Astrocyte (in vitro differentiated cells and primary cell): ENCODE measurements at regions not wholly inside any gene's neighbourhood (a gene's known extent, or its start where the extent isn't known, plus 50 kb on each side); places are given as distances from the start of the nearest gene placed in this dataset.

Source experiments
- DNase-seq: peaks from one replicate; pipeline ENCODE4 v3.0.0-alpha.2; 2010; ENCODE audit warnings: low read depth
- FAIRE-seq: peaks from 2 replicates; lab custom pipeline; 2011; peaks lifted over from hg19 to GRCh38; lab: Jason Lieb, UNC
- H2AFZ ChIP-seq: 2 replicates; pipeline ENCODE4 v1.6.0; 2012; ENCODE audit warnings: low read depth, low read length, inconsistent platforms
- H3K27ac ChIP-seq: 2 replicates; pipeline ENCODE4 v1.5.1; 2011; ENCODE audit warnings: low read depth, low read length, inconsistent platforms
- H3K27me3 ChIP-seq: 2 replicates; pipeline ENCODE4 v1.6.0; 2011; ENCODE audit warnings: low read length, inconsistent platforms; ENCODE audit not compliant: insufficient read depth
- H3K36me3 ChIP-seq: 2 replicates; pipeline ENCODE4 v1.5.1; 2011; ENCODE audit warnings: low read length, inconsistent platforms; ENCODE audit not compliant: insufficient read depth
- H3K4me1 ChIP-seq: 2 replicates; pipeline ENCODE4 v1.5.1; 2011; ENCODE audit warnings: low read length, inconsistent platforms; ENCODE audit not compliant: insufficient read depth
- H3K4me2 ChIP-seq: 2 replicates; pipeline ENCODE4 v1.6.0; 2012; ENCODE audit warnings: low read length, inconsistent platforms
- H3K4me3 ChIP-seq: 2 replicates; pipeline ENCODE4 v1.5.1; 2011; ENCODE audit warnings: low read depth, mild to moderate bottlenecking, low read length, inconsistent platforms; ENCODE audit not compliant: insufficient read depth
- H3K79me2 ChIP-seq: 2 replicates; pipeline ENCODE4 v1.6.0; 2012; ENCODE audit warnings: mild to moderate bottlenecking, low read length, inconsistent platforms; ENCODE audit not compliant: insufficient read depth
- H3K9ac ChIP-seq: 2 replicates; pipeline ENCODE4 v1.6.0; 2012; ENCODE audit warnings: mild to moderate bottlenecking, low read length, inconsistent platforms
- H3K9me3 ChIP-seq: 2 replicates; pipeline ENCODE4 v1.5.1; 2012; ENCODE audit warnings: low read depth, mild to moderate bottlenecking, low read length, inconsistent platforms; ENCODE audit not compliant: insufficient read depth
- H4K20me1 ChIP-seq: 2 replicates; pipeline ENCODE4 v1.6.0; 2012; ENCODE audit warnings: low read length, inconsistent platforms; ENCODE audit not compliant: insufficient read depth
- H3K27ac Mint-ChIP-seq: one replicate; pipeline ENCODE4 v1.8.0; 2021; ENCODE audit warnings: mild to moderate bottlenecking, mixed read lengths; ENCODE audit not compliant: unreplicated experiment
- H3K27me3 Mint-ChIP-seq: one replicate; pipeline ENCODE4 v1.8.0; 2021; ENCODE audit warnings: low read depth, mixed read lengths; ENCODE audit not compliant: unreplicated experiment
- H3K36me3 Mint-ChIP-seq: one replicate; pipeline ENCODE4 v1.8.0; 2021; ENCODE audit warnings: low read depth, mixed read lengths; ENCODE audit not compliant: unreplicated experiment
- H3K4me1 Mint-ChIP-seq: one replicate; pipeline ENCODE4 v1.8.0; 2021; ENCODE audit warnings: low read depth, mixed read lengths; ENCODE audit not compliant: unreplicated experiment
- H3K4me3 Mint-ChIP-seq: one replicate; pipeline ENCODE4 v1.8.0; 2021; ENCODE audit warnings: mild to moderate bottlenecking, moderate library complexity, mixed read lengths; ENCODE audit not compliant: unreplicated experiment
- H3K9me3 Mint-ChIP-seq: one replicate; pipeline ENCODE4 v1.8.0; 2021; ENCODE audit warnings: mild to moderate bottlenecking, mixed read lengths; ENCODE audit not compliant: unreplicated experiment
- CTCF ChIP-seq: IDR thresholded peaks from 2 replicates; pipeline ENCODE4 v1.5.1; 2011; ENCODE audit warnings: low read depth, mild to moderate bottlenecking, inconsistent platforms, low read length, moderate library complexity; ENCODE audit not compliant: insufficient read depth
- EZH2 ChIP-seq: IDR thresholded peaks from 2 replicates; pipeline ENCODE4 v1.6.1; 2012; ENCODE audit warnings: mild to moderate bottlenecking, low read length, inconsistent platforms; ENCODE audit not compliant: insufficient read depth

- Mint-ChIP-seq H3K36me3 (no peaks in the 10 kb centered on the region), H3K27me3 (peaks cover 3% of the 10 kb centered on the region), H3K4me3 (no peak overlapping the region), H3K27ac (no peak overlapping the region), H3K9me3 (peaks cover 3% of the 10 kb centered on the region), H3K4me1 (peaks cover 9% of the 10 kb centered on the region)
- H3K79me2 ChIP-seq: no peaks in the 10 kb centered on the region
- no peaks in the 10 kb centered on the region for H3K4me1 ChIP-seq
- no peak overlapping the region for H3K4me2 ChIP-seq
- no peaks in the 10 kb centered on the region for H3K36me3 ChIP-seq
- H3K4me3 ChIP-seq: no peak overlapping the region
- H3K27me3 ChIP-seq: no peaks in the 10 kb centered on the region
- no peak overlapping the region for H3K27ac ChIP-seq
- TF ChIP-seq EZH2 (no peak), CTCF (no peak)
- no peaks in the 10 kb centered on the region for H3K9me3 ChIP-seq
- H4K20me1 ChIP-seq: no peaks in the 10 kb centered on the region
- H2AFZ ChIP-seq: no peak overlapping the region
- FAIRE-seq (no peak), DNase-seq (no peak)
- H3K9ac ChIP-seq: no peak overlapping the region
Observed at GRCh38 chr9:27880635-27881034, 307.4 kb upstream of the C9orf72 start.

- H3K9me3 Mint-ChIP-seq: peaks cover 5% of the 10 kb centered on the region
Observed at GRCh38 chr9:27888661-27889295, 315.5 kb upstream of the C9orf72 start.

More at GRCh38 chr9:27888661-27889295, 315.5 kb upstream of the C9orf72 start:
- Histone ChIP-seq H4K20me1 (no peaks in the 10 kb centered on the region), H3K4me2 (no peak overlapping the region), H3K79me2 (no peaks in the 10 kb centered on the region), H3K9me3 (no peaks in the 10 kb centered on the region), H3K4me3 (no peak overlapping the region), H3K9ac (no peak overlapping the region), H3K36me3 (no peaks in the 10 kb centered on the region), H3K4me1 (no peaks in the 10 kb centered on the region), H3K27ac (no peak overlapping the region), H2AFZ (no peak overlapping the region), H3K27me3 (no peaks in the 10 kb centered on the region)
- no peaks in the 10 kb centered on the region for H3K36me3 Mint-ChIP-seq
- TF ChIP-seq EZH2 (no peak), CTCF (peak; percentile 58)
- FAIRE-seq: no peak
- H3K27ac Mint-ChIP-seq: no peak overlapping the region
- H3K4me1 Mint-ChIP-seq: no peaks in the 10 kb centered on the region
- DNase-seq: no peak
- H3K4me3 Mint-ChIP-seq: no peak overlapping the region
- no peaks in the 10 kb centered on the region for H3K27me3 Mint-ChIP-seq
